ENCODE measurements at regions not wholly inside any gene's neighbourhood (a gene's known extent, or its start where the extent isn't known, plus 50 kb on each side); places are given as distances from the start of the nearest gene placed in this dataset.

GRCh38 chr6:140176306-140176705, 801.9 kb upstream of the CITED2 start:
- no peak for TF ChIP-seq CTCF (IDR thresholded peaks at IDR 0.05)
- TF ChIP-seq POLR2A (IDR thresholded peaks at IDR 0.05), result no peak
